A673 (cell line): ENCODE measurements at regions not wholly inside any gene's neighbourhood (a gene's known extent, or its start where the extent isn't known, plus 50 kb on each side); places are given as distances from the start of the nearest gene placed in this dataset.

Experiments used
- CTCF ChIP-seq: fragments of 300-800, 200-600 bp; sonication (generic); conservative IDR thresholded peaks from 2 replicates; pipeline ENCODE4 v1.5.1; 2017; ENCODE audit warnings: low read depth, mild to moderate bottlenecking, antibody characterized with exemption, low read length, moderate library complexity, mixed read lengths
- EZH2 ChIP-seq: fragments of 200-600 bp; sonication (generic); IDR thresholded peaks from 2 replicates; pipeline ENCODE4 v1.6.1; 2017; ENCODE audit warnings: borderline replicate concordance, low read depth, mild to moderate bottlenecking, mixed read lengths, antibody characterized with exemption, low read length; ENCODE audit not compliant: poor library complexity, severe bottlenecking

GRCh38 chrX:95063554-95063953 is 1389.5 kb downstream of the FAM133A start:
- TF ChIP-seq CTCF (no peak), EZH2 (no peak)
